GM18519 (cell line): ENCODE measurements at regions not wholly inside any gene's neighbourhood (a gene's known extent, or its start where the extent isn't known, plus 50 kb on each side); places are given as distances from the start of the nearest gene placed in this dataset.

ENCODE experiments used
- ATAC-seq: cut with Tn5 transposase; IDR thresholded peaks from one replicate; pipeline ENCODE4 v1.9.1; 2021; ENCODE audit warnings: mild to moderate bottlenecking, moderate library complexity; ENCODE audit not compliant: unreplicated experiment, low FRiP score

DNA sequence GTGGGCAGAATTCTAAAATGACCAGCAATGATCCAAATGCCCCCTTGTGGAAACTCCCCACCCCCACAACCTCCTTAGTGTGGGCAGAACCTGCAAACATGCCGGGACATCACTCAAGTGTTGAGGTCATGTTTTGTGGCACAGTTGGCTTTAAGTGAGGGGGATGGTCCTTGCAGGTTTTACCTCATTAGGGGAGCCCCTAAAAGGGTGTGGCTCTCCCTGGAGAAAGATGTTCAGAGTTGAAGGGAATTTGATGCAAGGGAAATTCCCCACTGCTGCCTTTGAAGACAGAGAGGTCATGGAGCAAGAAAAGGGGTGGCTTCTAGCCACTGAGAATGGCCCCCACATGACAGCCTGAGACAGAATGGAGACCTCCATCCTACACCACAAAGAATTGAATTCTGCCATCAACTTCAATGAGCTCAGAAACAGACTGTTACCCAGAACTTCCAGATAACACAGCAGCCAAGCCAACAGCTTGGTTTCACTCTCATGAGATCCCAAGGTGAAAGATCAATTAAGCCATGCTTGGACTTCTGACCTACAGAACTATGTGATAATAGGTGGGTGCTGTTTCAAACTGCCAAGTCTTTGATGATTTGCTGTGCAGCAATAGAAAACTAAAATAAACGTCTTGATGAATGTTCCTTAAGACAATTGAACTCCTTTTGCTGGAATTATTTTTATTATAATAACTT lies 103.4 kb downstream of the MED10 start:
- ATAC-seq, result no peak

DNA sequence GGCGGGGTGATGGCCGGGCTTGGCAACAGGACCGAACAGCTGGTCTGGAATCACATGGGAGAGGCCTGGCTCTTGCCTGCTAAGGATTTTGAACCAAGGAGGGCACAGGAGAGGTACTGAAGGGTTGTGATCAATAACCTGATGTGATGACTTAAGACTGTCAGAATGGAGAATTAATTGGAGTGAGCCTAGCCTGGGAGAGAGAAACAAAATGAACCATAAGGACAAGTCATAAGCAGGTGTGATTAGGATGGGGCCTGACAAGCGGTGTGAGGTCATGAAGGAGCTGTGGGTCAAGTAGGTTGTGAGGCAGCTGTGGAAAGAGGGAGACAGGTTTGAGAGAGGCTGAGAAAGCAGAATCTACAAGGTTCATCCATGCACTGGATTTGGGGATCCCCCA lies 104.6 kb downstream of the MED10 start:
- no peak for ATAC-seq

DNA sequence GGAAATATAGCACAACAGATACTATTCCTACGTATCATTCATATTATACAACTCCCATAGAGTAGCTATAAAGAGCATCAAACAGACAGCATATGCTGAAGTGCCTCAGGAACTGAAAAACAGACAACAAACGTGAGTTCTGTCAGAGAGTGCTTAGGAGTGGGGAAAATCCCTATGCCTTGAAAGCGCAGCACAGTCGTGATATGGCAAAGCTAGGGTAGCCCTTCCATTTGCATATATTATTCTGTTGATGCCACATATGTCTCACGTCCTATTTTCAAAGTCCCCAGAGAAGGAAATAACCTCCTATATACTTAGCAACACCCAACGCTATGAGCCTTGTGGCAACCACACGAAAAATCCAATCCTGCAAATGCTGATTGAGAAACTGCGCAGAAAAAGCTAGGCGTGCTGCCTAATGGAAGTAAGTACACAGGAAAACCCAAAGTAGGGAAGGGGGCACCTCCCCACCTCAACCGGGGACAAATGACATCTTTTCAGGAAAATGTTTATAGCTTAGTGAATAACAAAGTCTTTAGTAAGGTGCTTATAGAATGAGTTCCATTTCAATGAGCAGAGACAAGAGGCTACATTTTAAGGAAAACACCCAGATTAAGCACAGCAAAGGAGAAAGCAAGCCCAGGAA lies 105.1 kb downstream of the MED10 start:
- ATAC-seq, result peak; percentile 77

DNA sequence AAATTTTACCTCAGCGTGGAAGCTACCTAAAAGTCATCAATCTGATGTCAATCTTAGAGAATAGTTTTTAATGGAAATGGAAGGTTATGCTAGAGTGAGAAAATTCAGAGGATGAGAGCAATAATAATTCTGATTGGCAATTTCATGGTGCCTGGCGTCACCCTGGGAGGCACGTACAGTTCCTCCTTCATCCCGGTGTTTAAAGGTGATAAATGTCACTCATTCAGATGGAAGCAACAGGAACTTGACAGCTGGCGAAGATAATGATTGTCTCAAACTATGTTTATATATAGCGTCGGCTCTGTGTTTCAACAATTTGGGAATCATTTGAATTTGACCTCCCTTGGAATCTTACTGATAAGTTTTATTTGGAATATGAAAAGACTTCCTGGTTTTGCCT lies 108.4 kb downstream of the MED10 start:
- no peak for ATAC-seq

DNA sequence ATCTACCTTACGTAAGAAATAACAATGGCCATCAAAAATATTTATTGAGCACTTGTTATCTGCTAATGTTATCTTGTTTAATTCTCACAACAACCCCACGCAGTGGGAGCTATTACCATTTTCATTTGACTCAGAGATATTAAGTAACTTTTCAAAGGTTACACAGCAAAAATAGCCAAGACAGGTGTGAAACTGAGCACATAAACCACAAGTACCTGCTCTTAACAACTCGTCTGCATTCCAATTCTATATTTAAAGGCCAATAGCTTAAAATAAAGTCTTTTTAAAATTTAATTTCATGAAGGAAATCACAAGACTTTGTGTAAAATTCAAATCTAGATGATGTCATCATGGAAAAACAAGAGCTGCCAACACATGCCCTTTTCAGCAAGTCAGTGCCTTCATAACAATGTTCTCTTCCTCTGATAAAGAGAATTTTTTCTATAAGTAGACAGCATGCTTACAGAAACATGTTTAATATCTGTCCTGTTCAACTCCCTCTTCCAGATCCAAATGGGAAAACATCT lies 111.6 kb downstream of the MED10 start:
- ATAC-seq, result no peak

DNA sequence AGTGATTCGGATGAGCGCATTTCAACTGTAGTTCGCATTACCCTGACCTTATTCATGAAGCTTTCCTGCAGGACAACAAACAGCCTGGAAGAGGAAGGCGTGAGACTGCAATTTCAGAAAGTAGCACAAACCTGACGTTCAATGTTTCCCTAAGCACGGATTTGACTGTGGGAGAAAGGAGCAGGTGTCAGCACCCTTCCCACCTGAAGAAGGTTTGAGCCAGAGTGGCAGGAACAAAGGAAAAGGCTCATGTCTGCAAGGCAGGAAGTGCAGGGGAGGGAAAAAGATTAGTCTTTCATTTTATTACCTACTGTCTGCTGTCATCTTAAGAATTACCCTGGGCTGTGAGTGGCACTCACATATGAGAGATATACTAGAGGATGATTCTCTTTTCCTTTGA lies 114.0 kb downstream of the MED10 start:
- ATAC-seq, result no peak

DNA sequence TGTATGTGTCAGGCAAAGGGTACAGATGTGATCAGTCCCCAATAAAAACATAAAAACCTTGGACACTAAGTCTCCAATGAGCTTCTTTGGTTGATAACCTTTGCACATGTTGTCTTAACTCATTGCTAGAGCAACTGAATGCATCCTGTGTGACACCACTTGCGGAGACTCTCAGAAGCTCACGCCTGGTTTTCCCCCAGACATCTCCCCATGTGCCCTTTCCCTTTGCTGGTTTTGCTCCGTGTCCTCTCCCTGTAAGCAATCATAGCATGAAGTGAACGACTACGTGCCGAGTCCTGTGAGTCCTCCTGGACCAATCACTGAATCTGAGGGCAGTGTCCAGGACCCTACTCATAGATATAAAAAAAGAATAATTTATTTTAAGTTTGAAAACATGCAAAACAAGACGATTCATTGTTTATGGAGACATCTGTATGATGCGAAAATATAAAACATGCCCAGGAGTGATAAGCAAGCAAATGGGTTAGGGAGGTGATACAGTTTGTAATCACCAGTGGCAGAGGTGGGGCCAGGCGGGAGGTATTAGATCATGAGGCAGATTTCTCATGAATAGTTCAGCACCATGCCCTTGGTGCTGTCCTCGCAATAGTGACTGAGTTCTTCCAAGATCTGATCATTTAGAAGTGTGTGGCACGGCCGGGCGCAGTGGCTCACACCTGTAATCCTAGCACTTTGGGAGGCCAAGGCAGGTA lies 115.5 kb downstream of the MED10 start:
- ATAC-seq, result no peak

DNA sequence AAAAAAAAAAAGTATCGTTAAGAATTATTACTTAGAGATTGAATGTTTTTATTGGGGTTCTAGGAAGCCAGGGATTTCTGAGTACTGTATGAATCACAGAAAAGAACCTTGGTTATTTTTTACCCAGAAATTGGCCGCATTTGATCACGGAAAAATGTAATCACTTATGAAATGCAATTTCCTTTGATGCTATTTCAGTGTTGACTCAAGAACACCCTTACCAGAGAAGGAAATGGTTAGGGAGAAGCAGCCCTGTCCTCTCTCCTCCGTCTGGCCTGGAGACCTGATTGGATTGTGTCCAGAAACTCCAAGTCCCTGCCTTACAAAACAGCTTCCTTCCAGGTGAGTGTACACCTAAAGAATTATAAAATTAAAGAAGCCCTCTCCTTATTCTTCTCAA lies 116.7 kb downstream of the MED10 start:
- no peak for ATAC-seq

DNA sequence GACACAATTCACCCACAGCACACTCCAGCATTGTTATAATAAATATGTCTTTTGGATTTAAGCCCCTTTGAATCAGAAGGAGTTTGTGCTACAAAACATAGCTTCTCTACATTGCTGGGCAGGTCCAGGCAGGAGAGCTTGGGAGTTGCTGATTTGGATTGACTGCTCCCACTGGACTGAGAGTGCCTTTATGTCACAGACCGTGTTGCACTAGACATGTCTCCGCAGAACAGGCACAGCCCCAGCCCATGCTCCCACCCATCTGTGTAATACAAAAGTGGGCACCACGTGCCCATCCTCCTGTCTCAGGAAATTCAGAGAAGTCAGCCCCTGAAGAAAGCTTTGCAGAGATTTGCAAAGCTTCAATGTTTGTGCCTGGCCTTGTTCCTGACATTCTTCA lies 117.1 kb downstream of the MED10 start:
- ATAC-seq, result no peak

DNA sequence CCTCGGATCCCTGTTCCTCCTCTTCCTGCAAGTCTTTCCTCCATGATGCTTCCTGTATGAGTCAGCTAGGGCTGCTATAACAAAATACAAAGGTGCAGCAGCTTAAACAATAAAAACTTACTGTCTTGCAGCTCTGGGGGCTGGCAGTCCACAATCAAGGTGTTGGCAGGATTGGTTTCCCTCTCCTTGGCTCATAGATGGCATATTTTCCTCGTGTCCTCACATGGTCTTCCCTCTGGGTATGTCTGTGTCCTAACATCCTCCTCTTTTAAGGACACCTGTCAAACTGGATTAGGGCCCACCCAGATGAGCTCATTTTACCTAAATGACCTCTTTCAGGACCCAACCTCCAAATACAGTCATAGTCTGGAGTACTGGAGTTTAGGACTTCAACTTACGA lies 117.5 kb downstream of the MED10 start:
- no peak for ATAC-seq

DNA sequence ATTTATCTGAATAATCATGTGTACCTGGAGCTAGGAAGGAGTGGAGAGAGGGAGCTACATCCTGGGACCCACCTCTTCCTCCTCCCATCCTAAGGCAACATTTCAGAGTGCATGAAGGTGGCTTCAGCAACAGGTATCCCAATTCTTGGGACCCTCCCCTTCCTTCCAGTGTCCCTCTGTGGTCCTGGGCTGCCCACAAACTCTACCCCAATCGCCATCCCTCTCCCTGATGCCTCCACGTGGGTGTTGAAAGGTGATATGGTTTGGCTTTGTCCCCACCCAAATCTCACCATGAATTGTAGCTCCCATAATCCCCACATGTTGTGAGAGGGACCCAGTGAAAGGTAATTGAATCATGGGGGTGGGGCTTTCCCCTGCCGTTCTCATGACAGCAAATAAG lies 121.4 kb downstream of the MED10 start:
- no peak for ATAC-seq

DNA sequence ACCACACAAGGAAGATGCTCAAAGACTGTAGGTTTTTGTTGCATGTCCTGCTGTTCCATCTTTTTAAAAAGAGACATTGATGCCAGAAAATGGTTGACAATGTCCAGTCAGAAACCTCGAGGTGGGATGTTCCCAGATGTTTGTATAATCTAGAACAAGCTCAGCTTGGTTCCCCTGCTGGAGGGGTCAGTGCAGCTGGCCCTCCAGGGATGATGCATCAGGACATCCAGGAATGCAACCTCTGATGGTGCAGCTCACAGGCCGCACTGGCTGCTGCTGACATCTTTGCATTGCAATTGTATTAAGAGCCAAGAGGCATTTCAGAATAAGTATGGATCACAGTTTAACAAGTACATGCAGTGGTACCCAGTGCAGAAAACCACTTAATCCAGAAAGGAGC lies 122.4 kb downstream of the MED10 start:
- no peak for ATAC-seq

DNA sequence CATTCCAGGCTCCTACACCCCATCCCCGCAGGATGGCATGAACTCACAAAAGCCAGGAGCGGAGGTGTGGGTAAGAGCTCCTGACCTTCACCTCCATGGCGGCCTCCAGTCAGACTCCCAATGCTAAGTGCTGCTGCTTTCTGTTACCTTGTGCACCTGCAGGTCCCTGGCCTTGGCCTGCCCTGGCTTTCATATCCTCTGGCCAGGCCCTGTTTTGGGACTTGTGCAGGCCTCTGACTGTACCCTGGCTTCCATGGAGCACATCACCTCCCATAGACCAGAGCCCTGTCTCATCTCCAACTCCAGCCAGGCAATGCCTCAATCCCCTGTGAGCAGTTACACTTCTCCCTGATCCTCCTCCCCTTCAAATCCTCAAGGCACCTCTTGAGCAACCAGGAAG lies 124.5 kb downstream of the MED10 start:
- no peak for ATAC-seq

DNA sequence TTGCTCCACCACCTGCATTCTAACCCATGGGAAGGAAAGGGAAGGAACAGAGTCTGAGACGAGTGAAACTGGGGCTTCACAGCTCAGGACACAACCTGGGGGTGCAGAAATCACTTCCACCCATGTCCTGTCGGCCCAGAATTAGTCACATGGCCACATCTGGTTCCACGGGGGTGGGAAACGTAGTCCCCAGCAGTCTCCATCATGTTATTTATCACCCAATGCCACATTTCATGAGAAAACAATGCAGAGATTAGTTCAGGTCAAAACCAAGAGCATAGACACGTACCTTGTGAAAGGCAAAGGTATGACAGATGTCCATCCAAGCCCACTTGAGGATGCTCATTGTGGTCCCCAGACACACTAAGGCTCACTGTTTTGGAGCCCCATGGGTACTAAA lies 125.1 kb downstream of the MED10 start:
- no peak for ATAC-seq

DNA sequence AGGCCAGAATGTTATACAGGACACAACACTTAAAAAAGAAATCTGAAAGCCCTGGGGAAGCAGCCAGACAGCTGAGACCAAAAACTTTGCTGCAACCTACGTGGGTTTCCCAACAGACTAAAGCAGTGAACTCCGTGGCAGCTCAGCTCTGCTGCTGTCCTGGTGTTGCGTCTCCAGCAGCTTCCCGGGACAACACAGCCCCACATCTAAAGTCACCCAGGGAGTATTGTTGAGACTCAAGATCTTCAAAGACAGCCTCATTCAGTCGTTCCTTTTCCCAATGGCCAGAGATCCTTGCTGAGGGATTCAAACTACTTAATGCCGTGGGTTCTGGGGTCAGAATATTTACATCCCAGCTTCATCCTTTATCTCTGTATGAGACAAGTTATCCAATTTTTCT lies 125.8 kb downstream of the MED10 start:
- ATAC-seq, result no peak

DNA sequence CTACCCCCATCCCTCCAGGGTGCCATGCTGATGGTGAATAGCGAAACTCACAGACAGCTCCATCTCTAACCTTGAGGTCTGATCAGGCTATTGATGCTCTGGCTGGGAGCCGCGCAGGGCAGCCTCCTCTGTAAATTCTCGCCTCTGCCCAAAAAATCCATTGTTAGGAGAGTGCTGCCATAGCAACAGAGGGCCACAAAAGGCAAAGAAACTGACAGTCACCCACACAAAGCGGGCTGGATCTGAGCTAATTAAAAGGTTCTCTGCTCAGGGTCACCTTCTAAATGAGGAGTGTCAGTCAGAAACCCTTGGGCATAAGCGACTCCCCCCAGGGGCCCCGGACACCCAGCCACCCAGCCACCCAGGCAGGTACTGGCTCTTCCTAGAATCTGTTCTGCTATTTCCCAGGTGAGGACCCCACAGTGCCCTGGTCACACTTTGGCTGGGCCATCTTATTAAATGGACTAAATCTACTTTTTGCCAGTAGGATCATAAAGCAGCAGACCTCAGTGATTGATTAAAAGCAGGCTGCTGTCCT lies 126.7 kb downstream of the MED10 start:
- no peak for ATAC-seq

DNA sequence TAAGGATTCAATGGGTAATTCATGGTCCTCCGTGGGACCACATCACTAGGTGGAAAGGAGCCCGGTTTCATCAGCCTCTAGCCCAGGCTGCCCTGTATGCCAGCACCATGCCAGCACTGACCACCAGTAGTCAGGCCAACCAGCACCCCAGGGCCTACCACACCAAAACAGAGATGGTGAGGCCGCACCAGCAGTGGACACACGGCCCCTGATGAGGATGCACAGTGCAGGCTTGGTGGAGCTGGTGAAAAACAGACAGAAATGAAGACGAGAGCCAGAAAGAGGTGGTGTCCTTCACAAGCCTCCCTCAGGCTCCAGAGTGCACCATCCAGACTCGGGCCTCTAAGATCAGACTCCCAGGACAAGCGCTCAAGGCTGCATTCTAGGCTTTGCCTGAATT lies 128.2 kb downstream of the MED10 start:
- ATAC-seq, result no peak

DNA sequence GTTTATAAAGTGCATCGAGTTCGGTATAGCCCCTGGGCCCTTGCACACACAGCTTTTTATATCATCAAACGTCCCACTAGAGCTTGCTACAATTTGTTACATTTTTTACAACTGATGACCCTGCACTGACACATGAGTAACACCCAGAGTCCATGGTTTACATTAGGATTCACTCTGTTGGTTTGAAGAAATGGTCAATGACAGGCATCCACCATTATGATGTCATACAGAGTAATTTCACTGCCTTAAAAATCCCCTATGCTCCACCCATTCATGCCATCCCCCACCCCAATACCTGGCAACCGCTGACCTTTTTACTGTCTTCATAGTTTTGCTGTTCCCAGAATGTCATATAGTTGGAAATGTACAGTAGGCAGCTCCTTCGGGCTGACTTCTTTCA lies 130.2 kb downstream of the MED10 start:
- no peak for ATAC-seq

DNA sequence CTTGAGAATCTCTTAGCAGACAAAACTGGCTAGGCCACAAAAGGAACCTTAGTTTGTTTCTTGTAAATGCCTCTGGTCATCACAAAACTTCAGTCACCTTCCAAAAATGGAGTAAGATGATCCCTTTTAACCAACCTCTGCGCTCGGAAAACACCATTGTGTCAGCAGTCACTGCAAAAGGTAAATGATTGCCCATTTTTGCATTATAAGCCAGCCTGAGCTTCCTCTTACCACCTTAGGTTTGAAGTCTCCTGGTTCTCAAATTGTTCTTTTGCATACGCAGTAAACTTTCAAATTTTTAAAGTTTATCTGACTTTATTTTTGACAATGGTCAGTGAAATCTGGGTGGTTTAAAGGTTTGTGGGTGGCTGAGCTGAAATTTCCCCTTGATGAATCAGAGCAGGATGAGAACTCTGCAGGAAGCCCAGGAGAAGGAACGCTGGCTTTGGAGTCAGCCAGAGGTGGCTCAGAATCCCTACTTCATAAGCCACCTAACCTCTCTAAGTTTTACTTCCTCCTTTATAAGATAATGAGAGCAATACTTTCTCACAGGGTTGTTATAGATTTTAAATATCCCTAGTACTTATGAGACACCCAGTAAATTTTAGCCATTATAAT lies 131.4 kb downstream of the MED10 start:
- ATAC-seq, result no peak

DNA sequence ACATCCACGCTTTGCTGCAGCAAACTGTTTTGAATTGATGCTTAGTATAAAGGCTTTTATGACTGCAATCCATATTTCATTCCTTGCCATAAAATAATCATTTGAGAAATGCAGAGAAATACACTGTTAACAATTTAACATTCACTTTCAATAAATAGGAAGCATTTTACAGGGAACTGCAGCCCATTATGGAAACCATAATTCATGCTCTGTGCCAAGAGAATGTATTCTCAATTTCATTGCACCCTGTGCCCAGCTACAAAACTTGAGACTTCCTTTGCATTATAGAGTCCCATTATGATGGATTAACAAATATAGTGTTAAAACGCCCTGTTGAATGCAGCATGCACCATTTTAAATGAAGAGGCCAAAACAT lies 134.0 kb downstream of the MED10 start:
- no peak for ATAC-seq

DNA sequence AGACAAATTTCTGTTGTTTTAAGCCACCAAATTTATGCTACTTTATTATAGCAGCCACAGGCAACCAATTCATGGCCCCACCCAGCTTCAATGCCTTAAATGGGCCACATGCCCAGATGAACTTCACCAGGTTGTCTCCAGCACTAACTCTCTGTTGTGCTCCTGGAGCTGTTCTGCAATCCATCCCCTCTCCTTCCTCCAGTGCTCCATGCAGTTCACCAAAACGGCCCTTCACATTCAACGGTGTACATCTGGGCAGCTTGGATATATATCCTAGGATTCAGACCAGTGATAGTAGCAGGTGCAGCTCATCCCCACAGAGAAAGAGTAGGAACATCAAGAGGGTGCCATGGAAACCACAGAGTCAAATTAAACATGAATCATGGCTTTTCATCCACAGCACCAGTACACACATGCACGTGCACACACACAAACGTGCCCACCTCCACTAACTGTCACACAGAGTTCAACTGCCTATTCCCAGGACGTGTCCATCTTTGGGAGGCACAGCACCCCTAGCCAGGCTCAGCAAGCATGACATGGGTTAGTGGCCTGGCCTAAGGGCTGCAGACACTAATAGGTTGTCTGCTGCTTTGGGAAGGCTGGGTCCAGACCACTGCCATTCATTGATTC lies 134.5 kb downstream of the MED10 start:
- ATAC-seq, result no peak
